ENCODE measurements at regions not wholly inside any gene's neighbourhood (a gene's known extent, or its start where the extent isn't known, plus 50 kb on each side); places are given as distances from the start of the nearest gene placed in this dataset.

- Histone ChIP-seq H3K27me3 (ENCODE audit: insufficient read depth, low read length) (peaks cover 6% of the 10 kb centered on the region), H3K4me2 (ENCODE audit: insufficient read depth, low read length) (no peak overlapping the region), H3K4me3 (ENCODE audit: insufficient read depth, low read length) (no peak overlapping the region), H3K9me3 (ENCODE audit: low read depth, low read length) (no peaks in the 10 kb centered on the region), H3K27ac (ENCODE audit: low read depth, low read length) (no peak overlapping the region), H3K4me1 (ENCODE audit: insufficient read depth, low read length) (no peaks in the 10 kb centered on the region), H2AFZ (ENCODE audit: low read length) (no peak overlapping the region), H3K79me2 (ENCODE audit: insufficient read depth, low read length) (no peaks in the 10 kb centered on the region), H3K36me3 (ENCODE audit: insufficient read depth, low read length) (no peaks in the 10 kb centered on the region), H4K20me1 (ENCODE audit: insufficient read depth, low read length) (no peaks in the 10 kb centered on the region)
- no peak for DNase-seq (ENCODE audit: insufficient read length, low spot score, missing footprints)
- no peak for TF ChIP-seq CTCF (IDR thresholded peaks at IDR 0.05; ENCODE audit: extremely low read depth, low read depth, low read length)
Measured at GRCh38 chr3:73210759-73211158, 149.3 kb downstream of the EBLN2 start.

- no peaks in the 10 kb centered on the region for H3K27me3 ChIP-seq (ENCODE audit: insufficient read depth, low read length)
- H3K4me2 ChIP-seq (ENCODE audit: insufficient read depth, low read length), result no peak overlapping the region
- TF ChIP-seq CTCF (IDR thresholded peaks at IDR 0.05; ENCODE audit: extremely low read depth, low read depth, low read length), result no peak
- H3K9me3 ChIP-seq (ENCODE audit: low read depth, low read length), result no peaks in the 10 kb centered on the region
- no peak for DNase-seq (ENCODE audit: insufficient read length, low spot score, missing footprints)
- no peak overlapping the region for H3K4me3 ChIP-seq (ENCODE audit: insufficient read depth, low read length)
- H4K20me1 ChIP-seq (ENCODE audit: insufficient read depth, low read length), result no peaks in the 10 kb centered on the region
- no peaks in the 10 kb centered on the region for H3K79me2 ChIP-seq (ENCODE audit: insufficient read depth, low read length)
- H3K4me1 ChIP-seq (ENCODE audit: insufficient read depth, low read length), result no peaks in the 10 kb centered on the region
- no peaks in the 10 kb centered on the region for H3K36me3 ChIP-seq (ENCODE audit: insufficient read depth, low read length)
- H2AFZ ChIP-seq (ENCODE audit: low read length), result no peak overlapping the region
- no peak overlapping the region for H3K27ac ChIP-seq (ENCODE audit: low read depth, low read length)
Measured at GRCh38 chr3:73212683-73213082, 151.2 kb downstream of the EBLN2 start.

GRCh38 chr3:73213896-73214295, 152.4 kb downstream of the EBLN2 start:
- Histone ChIP-seq H3K4me2 (ENCODE audit: insufficient read depth, low read length) (no peak overlapping the region), H3K27me3 (ENCODE audit: insufficient read depth, low read length) (no peaks in the 10 kb centered on the region), H3K9me3 (ENCODE audit: low read depth, low read length) (no peaks in the 10 kb centered on the region), H3K4me3 (ENCODE audit: insufficient read depth, low read length) (no peak overlapping the region), H2AFZ (ENCODE audit: low read length) (no peak overlapping the region), H3K79me2 (ENCODE audit: insufficient read depth, low read length) (no peaks in the 10 kb centered on the region), H3K36me3 (ENCODE audit: insufficient read depth, low read length) (no peaks in the 10 kb centered on the region), H4K20me1 (ENCODE audit: insufficient read depth, low read length) (no peaks in the 10 kb centered on the region), H3K4me1 (ENCODE audit: insufficient read depth, low read length) (no peaks in the 10 kb centered on the region), H3K27ac (ENCODE audit: low read depth, low read length) (no peak overlapping the region)
- TF ChIP-seq CTCF (IDR thresholded peaks at IDR 0.05; ENCODE audit: extremely low read depth, low read depth, low read length), result no peak
- DNase-seq (ENCODE audit: insufficient read length, low spot score, missing footprints), result no peak

GRCh38 chr3:73214846-73215245, 153.4 kb downstream of the EBLN2 start:
- H3K27ac ChIP-seq (ENCODE audit: low read depth, low read length), result no peak overlapping the region
- no peak overlapping the region for H2AFZ ChIP-seq (ENCODE audit: low read length)
- H3K36me3 ChIP-seq (ENCODE audit: insufficient read depth, low read length), result no peaks in the 10 kb centered on the region
- no peak overlapping the region for H3K4me2 ChIP-seq (ENCODE audit: insufficient read depth, low read length)
- H3K27me3 ChIP-seq (ENCODE audit: insufficient read depth, low read length), result no peaks in the 10 kb centered on the region
- H4K20me1 ChIP-seq (ENCODE audit: insufficient read depth, low read length), result no peaks in the 10 kb centered on the region
- no peaks in the 10 kb centered on the region for H3K4me1 ChIP-seq (ENCODE audit: insufficient read depth, low read length)
- no peaks in the 10 kb centered on the region for H3K79me2 ChIP-seq (ENCODE audit: insufficient read depth, low read length)
- TF ChIP-seq CTCF (IDR thresholded peaks at IDR 0.05; ENCODE audit: extremely low read depth, low read depth, low read length), result no peak
- H3K4me3 ChIP-seq (ENCODE audit: insufficient read depth, low read length), result no peak overlapping the region
- no peak for DNase-seq (ENCODE audit: insufficient read length, low spot score, missing footprints)
- H3K9me3 ChIP-seq (ENCODE audit: low read depth, low read length), result no peaks in the 10 kb centered on the region
